CD4-positive, alpha-beta T cell treated with Interleukin-21 for 1 hour (primary cell): ENCODE measurements at regions not wholly inside any gene's neighbourhood (a gene's known extent, or its start where the extent isn't known, plus 50 kb on each side); places are given as distances from the start of the nearest gene placed in this dataset.
"Not testable (repeated sequence)": the region's sequence is repeated elsewhere in the genome, so short reads cannot be mapped to it uniquely, and the experiment has no call there.

Source experiments
- DNase-seq: peaks from one replicate; pipeline ENCODE4 v3.0.0-alpha.2; 2020

DNA sequence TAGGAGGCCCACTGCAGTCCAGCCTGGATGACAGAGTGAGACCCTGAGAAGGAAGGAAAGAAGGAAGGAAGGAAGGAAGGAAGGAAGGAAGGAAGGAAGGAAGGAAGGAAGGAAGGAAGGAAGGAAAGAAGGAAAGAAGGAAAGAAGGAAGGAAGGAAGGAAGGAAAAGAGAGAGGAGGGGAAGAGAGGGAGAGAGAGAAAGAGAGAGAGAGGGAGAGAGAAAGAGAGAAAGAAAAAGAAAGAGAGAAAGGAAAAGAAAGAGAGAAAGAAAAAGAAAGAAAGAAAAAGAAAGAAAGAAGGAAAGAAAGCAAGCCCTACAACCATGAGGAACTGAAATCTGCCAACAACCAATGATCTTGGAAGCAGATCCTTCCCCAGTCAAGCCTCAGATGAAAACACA is 124.9 kb upstream of the BCOR start:
- not testable (repeated sequence) for DNase-seq

DNA sequence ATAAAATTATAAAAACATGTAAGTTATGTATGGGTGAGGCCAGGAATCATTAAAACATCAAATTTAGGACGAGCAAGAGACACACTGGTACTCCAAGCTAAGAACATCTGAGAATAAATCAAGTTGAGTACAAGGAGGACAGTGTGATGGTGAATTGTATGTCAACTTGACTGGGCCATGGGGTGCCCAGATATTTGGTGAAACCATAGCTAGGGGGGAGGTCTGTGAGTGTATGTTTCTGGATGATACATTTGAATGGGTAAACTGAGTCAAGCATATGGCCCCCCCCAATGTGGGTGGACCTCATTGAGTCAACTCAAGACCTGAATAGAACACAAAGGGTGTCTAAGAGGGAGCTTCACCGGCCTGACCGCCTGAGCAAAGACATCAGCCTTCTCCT is 115.3 kb upstream of the BCOR start:
- no peak for DNase-seq

DNA sequence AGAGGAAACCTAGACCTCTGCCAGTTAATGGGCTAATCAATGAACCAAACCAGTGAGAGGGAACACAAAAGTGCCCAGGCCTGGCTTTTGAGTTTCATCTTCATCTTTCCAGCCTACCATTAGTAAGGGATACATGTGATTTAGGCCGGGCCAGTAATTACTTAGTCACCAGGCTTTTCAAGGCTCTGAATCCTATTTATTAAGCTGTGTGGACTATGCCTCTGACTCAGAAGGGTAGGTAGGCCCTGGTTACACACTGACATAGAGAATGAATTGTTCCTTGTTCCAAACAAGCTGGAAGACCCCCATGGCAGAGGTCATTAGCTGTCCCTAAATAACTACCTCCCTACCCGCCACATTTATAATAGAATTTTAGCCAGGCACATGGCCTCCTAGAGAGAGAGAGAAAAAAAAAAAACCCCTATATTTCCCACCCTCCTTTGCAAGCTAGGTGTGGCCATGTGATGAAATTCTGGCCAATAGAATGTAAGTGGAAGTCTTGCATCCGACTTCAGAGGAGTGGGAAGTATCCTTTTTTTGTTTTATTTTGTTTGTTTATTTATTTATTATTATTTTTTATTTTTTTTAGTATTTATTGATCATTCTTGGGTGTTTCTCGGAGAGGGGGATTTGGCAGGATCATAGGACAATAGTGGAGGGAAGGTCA is 112.3 kb upstream of the BCOR start:
- DNase-seq, result no peak

DNA sequence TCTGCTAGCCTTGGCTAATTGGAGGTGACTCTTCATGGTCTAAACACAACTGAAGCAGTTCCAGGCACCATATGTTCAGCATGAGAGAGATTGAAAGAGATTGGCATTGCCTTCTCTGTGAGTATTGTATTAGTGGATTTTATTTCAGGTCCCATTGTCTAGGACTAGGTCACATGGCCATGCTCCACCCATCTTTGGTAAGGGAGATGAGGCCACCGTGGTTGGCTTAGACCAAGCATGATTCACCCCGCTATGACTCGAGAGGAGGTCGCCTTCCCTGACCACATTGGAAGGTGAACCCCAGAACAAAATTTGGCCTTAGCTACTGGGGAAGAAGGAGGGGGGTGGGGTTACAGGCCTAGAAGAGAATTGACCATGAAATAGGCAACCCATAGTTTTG is 109.9 kb upstream of the BCOR start:
- DNase-seq, result no peak

DNA sequence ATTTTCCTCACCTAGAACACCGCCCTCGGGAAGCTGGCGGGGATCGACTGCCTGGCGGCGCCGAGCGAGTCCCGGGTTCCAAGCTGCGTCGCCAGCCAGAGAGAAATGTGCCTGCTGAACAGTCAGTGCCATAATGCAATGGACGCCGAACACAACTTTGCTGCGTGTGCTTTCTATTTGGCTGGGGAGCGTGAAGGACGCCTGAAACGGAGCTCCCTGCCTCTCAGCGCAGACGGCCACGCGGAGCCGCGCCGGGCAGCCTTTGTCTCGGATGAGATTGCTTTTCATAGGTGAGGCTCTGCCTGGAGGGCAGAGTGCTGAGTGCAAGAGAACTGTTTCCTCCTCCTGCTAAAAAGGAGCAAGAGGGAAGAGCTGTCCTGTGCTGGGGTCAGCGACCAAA is 107.7 kb upstream of the BCOR start:
- no peak for DNase-seq

DNA sequence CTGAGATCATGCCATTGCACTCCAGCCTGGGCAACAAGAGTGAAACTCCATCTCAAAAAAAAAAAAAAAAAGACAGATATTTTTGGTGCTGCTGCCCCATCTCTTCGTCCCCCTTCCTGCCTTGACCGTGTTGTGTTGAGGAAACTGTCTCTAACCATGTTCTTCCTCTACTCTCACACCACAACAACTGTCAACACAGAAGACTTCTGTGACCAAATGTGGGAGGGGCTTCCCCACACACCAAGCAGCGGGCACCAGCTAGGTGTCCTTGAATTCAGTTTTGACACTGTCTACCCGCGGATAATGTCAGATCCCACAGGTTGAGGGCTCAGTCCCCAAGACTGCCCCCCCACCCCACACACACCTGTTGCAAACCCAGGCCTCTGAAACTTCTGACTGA is 104.7 kb upstream of the BCOR start:
- DNase-seq, result peak; percentile 33

DNA sequence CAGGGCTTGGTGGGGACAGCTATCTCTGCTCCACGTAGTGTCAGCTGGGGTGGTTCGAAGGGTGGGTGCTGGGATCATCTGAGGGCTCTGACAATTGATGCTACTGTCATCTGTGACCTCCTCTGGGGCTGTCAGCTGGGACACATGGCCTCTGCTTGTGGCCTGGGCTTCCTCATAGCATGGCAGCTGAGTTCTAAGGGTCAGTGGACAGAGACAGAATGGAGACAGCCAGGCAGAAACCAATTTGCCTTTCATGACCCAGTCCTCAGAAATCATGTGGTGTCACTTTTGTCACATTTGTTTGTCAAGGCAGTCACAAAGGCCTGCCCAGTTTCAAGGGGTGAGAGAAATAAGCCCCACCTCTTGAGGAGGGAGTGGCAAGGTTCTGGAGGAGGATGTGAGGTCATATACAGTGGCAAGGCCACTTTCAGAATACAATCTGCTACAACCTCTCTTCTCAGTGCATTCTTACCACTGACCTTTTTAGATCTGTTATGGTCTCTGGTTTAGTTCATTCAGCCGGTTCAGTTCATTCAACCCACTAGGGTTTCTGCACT is 103.6 kb upstream of the BCOR start:
- DNase-seq, result peak; percentile 57

DNA sequence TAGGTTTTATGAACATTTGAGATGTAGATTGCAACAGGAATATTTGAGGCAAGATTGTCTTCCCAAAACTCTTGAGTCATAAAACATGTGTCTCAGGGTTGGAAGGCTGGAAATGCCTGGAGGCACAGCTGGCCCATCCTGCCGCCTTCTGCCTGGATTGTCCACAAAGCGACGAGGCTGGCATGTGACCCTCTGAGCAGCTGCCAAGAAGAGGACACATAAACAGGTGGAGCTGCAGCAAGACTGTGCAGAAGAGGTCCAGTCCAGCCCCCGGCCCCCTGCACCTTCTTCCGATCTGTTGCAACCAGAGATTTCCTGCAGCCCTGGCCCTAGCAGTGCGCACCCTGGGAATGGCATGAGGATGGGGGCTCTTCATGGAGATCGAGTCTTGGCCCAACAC is 101.9 kb upstream of the BCOR start:
- DNase-seq, result no peak

DNA sequence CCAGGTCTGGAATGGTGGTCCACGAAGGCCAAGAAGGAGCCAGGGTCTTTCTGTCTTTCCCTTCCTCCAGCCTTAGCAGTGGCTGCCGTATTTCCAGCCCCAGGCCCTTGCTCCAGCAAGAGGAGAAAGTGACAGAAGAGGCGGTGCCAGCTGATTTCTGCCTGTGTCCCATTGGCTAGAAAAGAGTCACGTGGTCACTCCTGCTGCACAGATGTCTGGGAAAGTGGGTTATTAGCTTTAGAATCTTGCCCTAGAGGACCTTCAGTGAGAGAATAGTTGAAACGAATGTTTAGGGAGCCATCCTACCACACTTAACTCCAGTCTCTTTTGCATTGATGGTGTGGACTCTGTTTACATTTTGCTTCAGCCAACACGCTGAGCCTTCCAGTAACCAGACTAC is 99.3 kb upstream of the BCOR start:
- no peak for DNase-seq

DNA sequence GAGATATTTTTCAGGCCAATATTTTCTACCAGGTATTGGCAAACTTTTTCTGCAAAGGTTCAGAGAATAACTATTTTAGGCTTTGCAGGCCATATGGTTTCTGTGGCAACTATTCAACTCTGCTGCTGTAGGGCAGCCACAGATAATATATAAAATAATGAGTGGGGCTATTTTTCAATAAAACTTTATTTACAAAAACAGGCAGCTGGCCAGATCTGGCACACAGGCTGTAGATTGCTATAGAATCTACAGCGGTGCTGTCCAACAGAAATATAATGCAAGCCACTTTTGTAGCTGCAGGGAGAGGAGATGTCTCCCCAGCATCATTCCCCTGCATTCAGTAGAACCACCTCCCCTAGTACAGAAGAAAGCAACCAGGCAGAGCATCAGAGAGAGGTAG is 97.6 kb upstream of the BCOR start:
- no peak for DNase-seq

DNA sequence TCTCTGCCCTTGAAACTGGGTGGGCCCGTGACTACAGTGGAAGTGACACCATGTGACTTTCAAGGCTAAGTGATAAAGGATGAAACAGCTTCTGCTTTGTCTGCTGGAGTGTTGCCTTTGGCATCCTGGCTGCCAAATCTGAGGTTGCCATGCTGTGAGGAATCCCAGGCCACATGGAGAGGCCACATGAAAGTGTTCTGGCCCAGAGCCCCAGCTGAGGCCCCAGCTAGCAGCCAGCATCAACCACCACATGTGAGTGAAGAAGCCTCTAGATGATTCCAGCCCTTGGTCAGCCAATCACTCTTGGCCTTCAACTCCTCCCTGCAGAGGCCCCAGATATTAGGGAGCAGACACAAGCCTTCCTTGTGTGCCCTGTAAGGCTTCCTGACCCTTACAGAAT is 94.4 kb upstream of the BCOR start:
- no peak for DNase-seq

DNA sequence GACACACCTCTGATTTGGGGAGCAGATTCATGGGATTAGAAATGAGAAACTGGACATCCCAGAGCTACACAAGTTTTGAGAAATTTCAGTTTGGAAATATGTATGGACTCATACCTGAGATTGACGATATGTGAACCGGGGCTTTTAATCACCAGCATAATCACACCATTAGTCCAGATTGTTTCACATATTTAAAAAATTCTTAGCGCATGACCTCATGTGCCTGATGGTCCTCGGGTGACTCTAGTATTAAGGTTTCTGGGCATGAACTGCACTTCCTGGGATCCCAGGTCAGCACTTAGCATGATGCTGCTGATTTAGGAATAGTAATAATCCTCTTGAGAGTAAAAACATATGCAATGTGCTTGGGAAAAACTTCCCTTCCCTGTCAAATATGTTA is 91.9 kb upstream of the BCOR start:
- no peak for DNase-seq

DNA sequence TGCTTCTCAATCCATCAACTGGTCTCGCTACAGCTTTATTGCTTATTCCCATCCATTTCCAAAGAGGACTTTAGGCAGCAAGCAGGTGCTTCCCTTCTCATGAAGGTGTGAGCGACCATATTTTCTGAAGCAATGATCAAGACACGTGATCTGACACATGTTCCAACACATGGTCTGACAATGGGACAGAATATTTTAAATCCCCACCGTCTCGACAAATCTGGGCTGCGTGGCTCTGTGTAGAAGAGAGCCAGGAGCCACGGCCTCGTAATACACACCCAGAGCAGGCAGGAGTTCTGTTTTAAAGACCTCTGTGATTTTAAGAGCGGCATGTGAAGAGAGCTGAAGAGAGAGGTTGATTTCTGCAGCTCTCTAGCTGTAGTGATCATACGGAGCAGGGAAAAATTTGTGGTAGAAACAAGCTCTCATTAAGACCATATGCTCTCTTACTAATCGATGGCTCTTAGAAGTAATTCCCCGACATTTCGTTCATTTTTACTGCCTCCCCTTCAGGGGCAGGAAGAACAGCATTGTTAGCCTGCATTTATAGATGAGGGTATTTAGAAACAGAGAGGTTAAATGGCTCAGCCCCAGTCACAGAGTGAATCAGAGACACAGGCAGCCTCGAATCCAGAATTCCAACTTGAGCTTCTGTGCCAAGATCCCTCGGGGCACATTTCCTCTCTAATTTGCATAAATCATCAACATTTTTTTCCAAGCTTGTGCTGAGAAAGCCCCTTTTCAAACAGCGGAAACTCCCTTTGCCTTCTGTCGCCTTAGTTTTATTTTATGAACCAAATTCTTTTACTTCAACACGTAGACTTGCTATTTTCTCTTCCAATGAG is 91.0 kb upstream of the BCOR start:
- DNase-seq, result no peak

DNA sequence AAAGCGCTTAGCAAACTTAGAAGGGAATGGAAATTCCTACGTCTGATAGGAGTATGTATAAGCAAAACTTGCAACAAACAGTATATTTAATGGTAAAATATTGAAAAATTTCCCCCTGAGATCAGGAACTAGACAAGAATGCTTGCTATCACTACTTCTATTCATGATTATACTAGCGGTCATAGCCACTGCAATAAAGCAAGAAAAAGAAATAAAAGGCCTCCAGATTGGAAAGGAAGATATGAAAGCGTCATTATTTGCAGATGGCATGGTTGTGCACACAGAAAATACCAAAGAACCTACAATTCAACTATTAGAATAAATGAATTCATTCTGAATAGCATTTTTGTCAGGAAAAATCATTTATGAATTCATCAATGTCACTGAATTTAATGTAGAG is 87.2 kb upstream of the BCOR start:
- DNase-seq, result no peak

DNA sequence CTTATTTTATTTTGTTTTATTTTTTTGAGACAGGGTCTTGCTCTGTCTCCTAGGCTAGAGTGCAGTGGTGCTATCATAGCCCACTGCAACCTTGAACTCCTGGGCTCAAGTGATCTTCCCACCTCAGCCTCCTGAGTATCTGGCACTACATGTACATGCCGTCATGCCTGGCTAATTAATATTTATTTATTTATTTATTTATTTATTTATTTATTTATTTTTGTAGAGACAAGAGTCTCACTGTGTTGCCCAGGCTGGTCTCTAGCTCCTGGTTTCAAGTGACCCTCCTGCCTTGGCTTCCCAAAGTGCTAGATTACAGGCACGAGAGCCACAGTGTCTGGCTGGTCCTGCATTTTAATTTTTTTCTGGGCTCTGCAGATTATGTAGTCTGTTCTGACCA is 84.9 kb upstream of the BCOR start:
- DNase-seq, result no peak

DNA sequence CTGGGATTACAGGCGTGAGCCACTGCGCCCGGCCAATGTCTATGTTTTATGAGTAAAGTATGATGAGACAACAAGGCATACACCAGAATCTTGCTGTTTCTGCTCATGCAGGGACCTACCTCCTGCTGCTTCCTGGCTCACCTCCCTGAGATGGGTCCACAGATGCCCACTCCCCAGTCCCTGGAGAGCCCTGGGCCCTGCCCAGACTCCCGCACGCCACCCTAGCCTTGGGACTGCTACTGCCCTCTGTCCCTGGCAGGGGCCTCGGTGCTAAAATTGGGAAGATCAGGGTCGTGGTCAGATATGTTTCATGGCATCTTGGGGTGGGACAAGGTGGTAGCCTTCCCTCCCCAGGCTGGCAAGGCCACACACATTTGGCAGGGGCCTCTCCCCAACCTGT is 84.3 kb upstream of the BCOR start:
- DNase-seq, result no peak

DNA sequence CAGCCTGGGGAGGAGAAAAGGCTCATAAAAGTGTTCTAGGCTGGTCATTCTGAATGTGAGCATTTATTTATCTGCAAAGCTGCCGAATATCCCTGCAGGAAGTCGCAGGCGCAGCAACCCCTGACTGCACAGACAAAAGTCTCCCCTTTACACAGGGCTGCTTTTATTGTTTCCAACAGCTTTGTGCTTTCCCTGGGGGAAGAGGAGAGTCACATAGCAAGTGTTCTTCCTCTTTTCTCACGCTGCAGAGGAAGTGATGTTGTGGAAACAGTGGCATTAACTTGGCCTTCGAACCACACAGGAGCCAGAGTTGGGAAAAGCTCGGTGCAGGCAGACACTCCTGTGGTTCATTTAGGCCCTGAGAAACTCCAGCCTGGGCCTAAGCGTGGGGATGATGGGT is 81.5 kb upstream of the BCOR start:
- DNase-seq, result no peak

DNA sequence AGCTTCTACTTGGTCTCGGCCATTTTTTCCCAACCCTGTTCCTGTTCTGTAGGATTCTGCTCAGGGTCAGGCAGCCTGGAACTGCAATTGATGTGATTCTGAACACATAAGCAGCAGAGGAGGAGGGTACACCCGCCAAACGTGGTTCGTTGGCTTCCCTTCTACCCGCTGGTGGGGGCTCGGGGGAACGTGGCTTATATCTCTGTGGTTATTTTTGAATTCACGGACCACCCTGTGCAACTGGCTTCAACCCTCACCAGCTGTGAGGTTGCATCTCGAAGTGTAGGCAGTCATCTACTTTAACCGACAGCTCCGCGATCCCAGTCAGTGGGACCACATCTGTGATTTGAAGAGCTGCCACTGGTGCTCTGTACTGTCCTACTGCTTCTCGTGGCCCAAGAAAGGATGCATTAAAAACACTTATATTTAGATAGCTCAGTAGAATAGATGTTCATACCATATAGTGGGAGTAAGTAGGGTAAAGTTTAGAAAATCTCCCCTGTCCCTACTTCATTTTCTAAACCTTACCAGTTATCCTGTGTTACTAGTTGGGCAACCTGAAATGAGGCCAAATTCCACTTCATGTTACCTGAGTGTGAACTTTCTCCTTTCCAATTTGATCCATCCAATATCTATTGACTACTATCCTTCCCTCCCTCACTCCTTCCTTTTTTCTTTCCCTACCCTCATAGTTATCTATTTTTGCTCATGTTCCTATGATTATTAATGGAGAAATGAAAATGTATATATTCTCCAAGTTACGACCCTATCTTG is 80.4 kb upstream of the BCOR start:
- DNase-seq, result no peak

DNA sequence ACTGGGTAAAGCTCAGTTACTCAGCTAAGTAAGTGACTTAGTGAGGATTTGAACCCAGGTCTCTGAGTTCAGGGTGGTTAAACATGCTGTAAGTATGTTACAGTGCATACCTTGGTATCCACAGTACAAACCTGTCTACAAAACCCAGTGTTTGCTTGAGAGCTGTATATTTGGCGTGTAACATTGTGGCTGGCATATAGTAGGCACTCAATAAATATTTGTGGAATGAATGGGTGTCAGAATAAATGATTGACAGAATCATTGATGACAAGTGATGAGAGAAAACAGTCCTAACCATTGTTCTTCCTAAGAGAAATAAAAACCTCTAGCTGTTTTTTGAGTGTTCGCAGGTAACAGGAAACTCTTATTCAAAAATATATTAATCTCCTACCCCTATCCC is 79.7 kb upstream of the BCOR start:
- no peak for DNase-seq

DNA sequence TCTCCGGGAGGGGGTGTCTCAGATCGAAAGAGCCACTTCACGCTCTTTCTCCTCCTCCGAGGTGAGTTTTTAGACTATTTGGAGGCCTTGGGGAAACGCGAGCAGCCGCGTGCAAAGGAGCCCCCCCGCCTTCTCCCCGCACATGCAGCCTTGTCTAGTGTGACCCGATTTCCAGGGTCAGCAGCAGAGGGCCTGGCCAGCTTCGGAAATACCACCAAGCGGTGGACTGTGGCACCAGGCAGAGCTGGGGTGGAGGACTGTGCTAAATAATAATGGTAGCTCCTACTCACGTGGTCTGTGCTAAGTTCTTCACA is 79.3 kb upstream of the BCOR start:
- DNase-seq, result no peak

DNA sequence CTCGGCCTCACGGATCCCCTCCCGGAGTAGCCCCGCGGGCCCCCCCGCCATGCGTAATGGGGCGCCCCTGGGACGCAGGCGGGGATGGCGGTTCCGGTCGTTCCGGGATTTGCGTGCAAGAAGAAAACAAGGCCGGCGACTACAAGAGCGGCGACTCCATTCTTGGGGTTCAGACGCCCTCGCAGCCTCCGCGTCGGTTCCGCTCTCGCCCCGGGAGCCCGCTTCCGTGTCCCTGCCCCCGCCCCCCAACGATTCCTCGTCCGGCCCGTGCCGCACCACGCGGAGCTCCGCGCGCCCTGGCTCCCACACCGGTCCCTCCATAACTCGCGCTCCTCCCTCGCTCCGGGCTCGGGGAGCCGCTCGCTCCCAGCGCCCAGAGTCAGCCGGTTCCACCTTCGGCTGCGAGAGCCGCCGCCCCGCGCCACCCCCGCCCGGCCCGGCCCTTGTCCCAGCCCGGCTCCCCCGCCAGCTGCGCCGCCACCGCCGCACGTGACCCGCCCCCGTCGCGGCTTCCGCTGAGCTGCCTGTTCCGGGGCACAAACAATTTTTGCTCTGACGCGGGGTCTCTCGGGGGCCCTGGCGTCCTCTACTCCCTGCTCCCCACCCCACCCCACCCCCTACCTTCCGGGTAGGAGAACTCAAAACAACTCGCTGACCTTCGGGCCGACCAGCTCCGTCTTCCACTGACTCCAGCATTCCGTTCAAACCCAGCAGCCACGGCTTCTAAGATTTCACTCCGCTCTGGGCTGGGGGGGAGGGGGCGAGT is 78.8 kb upstream of the BCOR start:
- DNase-seq, result peak; percentile 80

DNA sequence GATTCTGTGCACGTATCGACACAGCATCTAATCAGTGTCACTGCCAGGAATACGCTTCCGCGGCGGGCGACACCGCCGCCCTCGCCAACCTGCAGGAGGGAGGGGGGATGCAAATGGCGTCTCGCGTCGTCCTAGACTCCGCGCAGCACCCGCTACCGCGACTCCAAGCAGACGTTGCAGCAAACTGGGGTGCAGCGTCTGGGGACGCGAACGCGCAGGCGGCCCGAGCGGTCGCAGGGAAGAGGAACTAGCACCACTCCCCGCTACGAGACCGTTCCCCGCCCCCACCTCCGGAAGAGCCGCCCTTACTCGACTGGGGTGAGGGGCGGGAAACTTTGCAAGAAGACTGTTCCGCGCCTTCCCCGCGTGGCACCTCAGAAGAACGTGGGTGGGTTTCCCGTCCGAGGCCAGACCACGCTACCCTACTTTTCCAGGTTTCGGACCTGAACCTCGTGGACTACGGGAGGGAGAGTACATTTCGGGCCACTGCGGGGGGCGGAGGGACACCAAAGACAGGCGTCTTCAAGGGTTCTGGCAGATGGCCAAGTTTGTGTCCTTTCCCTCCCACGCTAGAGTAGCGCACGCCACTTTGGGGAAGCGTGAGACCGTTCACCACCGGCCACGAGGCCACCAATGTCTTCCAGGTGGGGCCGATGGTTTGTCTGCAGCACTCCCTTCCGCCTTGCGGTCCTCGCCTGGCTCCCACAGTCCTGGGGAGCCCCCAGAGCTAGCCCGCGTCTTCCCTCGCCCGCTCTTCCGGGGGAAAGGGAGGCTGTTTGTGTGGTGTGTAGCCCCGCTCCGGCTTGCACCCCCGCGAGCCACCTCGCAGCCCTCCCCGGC is 78.0 kb upstream of the BCOR start:
- peak; percentile 86 for DNase-seq
